Mesodermal cell (in vitro differentiated cells): ENCODE measurements at regions not wholly inside any gene's neighbourhood (a gene's known extent, or its start where the extent isn't known, plus 50 kb on each side); places are given as distances from the start of the nearest gene placed in this dataset.

ENCODE experiments used
- H3K27ac ChIP-seq: 2 replicates; pipeline ENCODE4 v1.7.0; 2013; ENCODE audit warnings: mild to moderate bottlenecking, low read depth, low read length, moderate library complexity; ENCODE audit not compliant: severe bottlenecking
- H3K36me3 ChIP-seq: 2 replicates; pipeline ENCODE4 v1.7.1; 2013; ENCODE audit warnings: mild to moderate bottlenecking, low read length, moderate library complexity; ENCODE audit not compliant: control insufficient read depth, insufficient read depth
- H3K4me1 ChIP-seq: one replicate; pipeline ENCODE4 v1.7.1; 2013; ENCODE audit warnings: mild to moderate bottlenecking, low read length; ENCODE audit not compliant: insufficient read depth, control insufficient read depth, poor library complexity, severe bottlenecking
- H3K4me3 ChIP-seq: 2 replicates; pipeline ENCODE4 v1.7.0; 2013; ENCODE audit warnings: low read length, control low read depth, mild to moderate bottlenecking; ENCODE audit not compliant: insufficient read depth, poor library complexity, severe bottlenecking; ENCODE audit errors: extremely low read depth
- H3K9me3 ChIP-seq: 2 replicates; pipeline ENCODE4 v1.7.1; 2013; ENCODE audit warnings: mild to moderate bottlenecking, low read length, moderate library complexity; ENCODE audit not compliant: control insufficient read depth
- WGBS, 2 experiments: methylation state at CpG; one replicate each; pipeline ENCODE4 v1.1.5; 2013; ENCODE audit warnings: missing lambda C conversion rate in 2 of 2; ENCODE audit not compliant: insufficient coverage in 2 of 2; 5-methylcytosine and 5-hydroxymethylcytosine counted together

GRCh38 chr3:94179059-94179458 is 116.2 kb downstream of the NSUN3 start:
- WGBS, 2 experiments, result no CpG with 5 or more reads among the region's 2 CpGs
- no peaks in the 10 kb centered on the region for H3K36me3 ChIP-seq

DNA sequence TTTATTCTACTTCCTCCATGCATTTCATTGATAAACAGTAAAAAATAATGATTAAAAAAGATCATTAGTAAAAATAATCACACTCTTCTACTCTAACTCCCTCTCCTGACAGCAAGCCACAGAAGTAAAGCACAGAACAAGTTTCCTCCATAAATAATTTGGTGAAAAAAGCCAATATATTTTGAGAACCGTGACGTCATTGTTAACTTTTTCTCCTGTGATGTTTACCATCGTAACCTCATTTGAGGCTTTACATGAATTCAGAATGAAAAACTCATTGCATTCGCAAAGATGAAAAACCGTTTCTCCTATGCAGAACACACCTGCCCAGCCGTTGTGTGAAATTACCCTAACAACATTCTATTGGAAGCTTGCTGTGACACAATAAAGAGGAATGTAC is 120.7 kb downstream of the NSUN3 start:
- Histone ChIP-seq H3K4me1 (no peaks in the 10 kb centered on the region), H3K9me3 (no peaks in the 10 kb centered on the region), H3K36me3 (no peaks in the 10 kb centered on the region), H3K27ac (no peak overlapping the region), H3K4me3 (no peak overlapping the region)
- 97 to 98% methylated on average over 5 to 6 of the region's 6 CpGs for WGBS, 2 experiments

More at GRCh38 chr3:94179059-94179458, 116.2 kb downstream of the NSUN3 start:
- no peaks in the 10 kb centered on the region for H3K9me3 ChIP-seq
- H3K4me3 ChIP-seq, result no peak overlapping the region
- H3K27ac ChIP-seq, result no peak overlapping the region
- no peaks in the 10 kb centered on the region for H3K4me1 ChIP-seq

GRCh38 chr3:94184781-94185180 is 121.9 kb downstream of the NSUN3 start:
- Histone ChIP-seq H3K4me3 (no peak overlapping the region), H3K4me1 (no peaks in the 10 kb centered on the region), H3K9me3 (no peaks in the 10 kb centered on the region), H3K27ac (no peak overlapping the region), H3K36me3 (no peaks in the 10 kb centered on the region)
- WGBS, 2 experiments, result no CpG with 5 or more reads among the region's 1 CpG

- Histone ChIP-seq H3K4me3 (no peak overlapping the region), H3K27ac (no peak overlapping the region), H3K9me3 (no peaks in the 10 kb centered on the region), H3K36me3 (no peaks in the 10 kb centered on the region), H3K4me1 (no peaks in the 10 kb centered on the region)
- WGBS, 2 experiments, result 100% methylated on average over 1 of the region's 2 CpGs
These were observed 122.9 kb downstream of the NSUN3 start for GRCh38 chr3:94185753-94186152.

DNA sequence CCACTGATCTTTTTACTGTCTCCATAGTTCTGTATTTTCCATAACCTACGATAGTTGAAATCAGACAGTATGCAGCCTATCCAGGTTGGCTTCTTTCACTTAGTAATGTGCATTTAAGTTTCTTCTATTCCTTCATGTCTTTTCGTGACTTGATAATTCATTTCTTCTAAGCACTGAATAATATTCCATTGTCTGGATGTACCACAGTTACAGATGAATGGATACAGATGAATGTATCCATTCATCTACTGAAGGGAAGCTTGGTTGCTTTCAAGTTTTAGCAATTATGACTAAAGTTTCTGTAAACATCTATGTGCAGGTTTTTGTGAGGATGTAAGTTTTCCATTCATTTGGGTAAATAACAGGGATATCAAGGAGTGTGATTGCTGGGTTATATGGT is 124.8 kb downstream of the NSUN3 start:
- no peak overlapping the region for H3K27ac ChIP-seq
- no peaks in the 10 kb centered on the region for H3K4me1 ChIP-seq
- H3K36me3 ChIP-seq, result no peaks in the 10 kb centered on the region
- 86 to 91% methylated on average over 1 of the region's 2 CpGs for WGBS, 2 experiments
- no peaks in the 10 kb centered on the region for H3K9me3 ChIP-seq
- no peak overlapping the region for H3K4me3 ChIP-seq

GRCh38 chr3:94195381-94195780 is 132.5 kb downstream of the NSUN3 start:
- Histone ChIP-seq H3K36me3 (no peaks in the 10 kb centered on the region), H3K4me1 (no peaks in the 10 kb centered on the region), H3K9me3 (no peaks in the 10 kb centered on the region), H3K4me3 (no peak overlapping the region), H3K27ac (no peak overlapping the region)
- 85 to 93% methylated on average over 2 of the region's 2 CpGs for WGBS, 2 experiments

- H3K9me3 ChIP-seq, result no peaks in the 10 kb centered on the region
These were observed 143.4 kb downstream of the NSUN3 start for GRCh38 chr3:94206291-94206690.

GRCh38 chr3:94210256-94210655 is 147.4 kb downstream of the NSUN3 start:
- Histone ChIP-seq H3K27ac (no peak overlapping the region), H3K4me3 (no peak overlapping the region), H3K36me3 (no peaks in the 10 kb centered on the region), H3K4me1 (no peaks in the 10 kb centered on the region), H3K9me3 (no peaks in the 10 kb centered on the region)
- WGBS, 2 experiments, result no CpG with 5 or more reads among the region's 1 CpG

More at GRCh38 chr3:94206291-94206690, 143.4 kb downstream of the NSUN3 start:
- Histone ChIP-seq H3K4me3 (no peak overlapping the region), H3K27ac (no peak overlapping the region), H3K4me1 (no peaks in the 10 kb centered on the region), H3K36me3 (no peaks in the 10 kb centered on the region)
- WGBS, 2 experiments, result 79 to 100% methylated on average over 2 of the region's 2 CpGs

- WGBS, 2 experiments, result 76 to 89% methylated on average over 1 to 3 of the region's 4 CpGs
- Histone ChIP-seq H3K4me1 (no peaks in the 10 kb centered on the region), H3K36me3 (no peaks in the 10 kb centered on the region), H3K9me3 (peaks cover 5% of the 10 kb centered on the region), H3K27ac (no peak overlapping the region), H3K4me3 (no peak overlapping the region)
These were observed 154.5 kb downstream of the NSUN3 start for GRCh38 chr3:94217406-94217805.

DNA sequence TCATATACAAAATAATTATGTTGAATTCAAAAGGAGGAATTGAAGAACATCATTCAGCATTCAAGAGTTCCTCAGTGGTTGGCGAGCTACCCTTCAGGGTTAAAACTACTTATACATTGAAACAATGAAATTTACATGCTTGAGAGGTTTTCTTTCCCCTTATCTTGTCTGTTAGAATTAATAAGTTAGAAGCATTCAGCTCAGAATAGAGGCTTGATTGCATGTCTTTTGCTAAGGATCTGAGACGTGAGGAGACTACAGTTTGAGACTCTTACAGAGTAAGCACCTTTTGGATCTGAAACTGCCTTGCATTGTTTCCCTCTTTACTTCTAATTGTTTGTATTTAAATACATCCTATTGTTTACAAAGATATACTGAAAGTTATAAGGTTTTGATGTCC is 157.6 kb downstream of the NSUN3 start:
- H3K4me3 ChIP-seq, result no peak overlapping the region
- H3K9me3 ChIP-seq, result peaks cover 6% of the 10 kb centered on the region
- no CpG with 5 or more reads among the region's 2 CpGs for WGBS, 2 experiments
- peaks cover 4% of the 10 kb centered on the region for H3K4me1 ChIP-seq
- no peak overlapping the region for H3K27ac ChIP-seq
- no peaks in the 10 kb centered on the region for H3K36me3 ChIP-seq

DNA sequence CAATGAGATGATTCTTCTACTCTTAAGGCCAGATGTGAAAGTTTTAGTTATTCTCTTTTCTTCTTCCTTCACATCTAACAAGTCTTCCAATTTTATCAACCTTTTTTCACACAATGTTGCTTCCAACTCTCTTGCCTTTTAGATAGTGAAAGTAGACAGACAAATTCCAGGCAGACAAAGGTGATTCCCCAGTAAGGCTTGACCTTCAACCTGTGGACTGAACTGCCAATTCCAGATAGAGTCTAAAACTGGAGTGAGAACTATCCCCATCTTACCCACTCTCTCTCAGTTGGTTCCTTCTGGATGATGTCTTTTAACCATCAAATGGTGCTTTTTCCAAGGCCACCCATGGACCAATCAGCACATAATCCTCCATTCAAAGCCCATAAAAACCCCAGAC is 159.0 kb downstream of the NSUN3 start:
- no peak overlapping the region for H3K4me3 ChIP-seq
- peaks cover 9% of the 10 kb centered on the region for H3K4me1 ChIP-seq
- H3K36me3 ChIP-seq, result no peaks in the 10 kb centered on the region
- peaks cover 6% of the 10 kb centered on the region for H3K9me3 ChIP-seq
- H3K27ac ChIP-seq, result no peak overlapping the region
